CD1c-positive myeloid dendritic cell (primary cell): ENCODE measurements at regions not wholly inside any gene's neighbourhood (a gene's known extent, or its start where the extent isn't known, plus 50 kb on each side); places are given as distances from the start of the nearest gene placed in this dataset.

ENCODE experiments used
- DNase-seq: peaks from one replicate; pipeline ENCODE4 v3.0.0-alpha.2; 2016; ENCODE audit errors: extremely low spot score

- DNase-seq, result no peak
These were observed 291.0 kb upstream of the DOK6 start for GRCh38 chr18:69109686-69110085.

GRCh38 chr18:69120833-69121232 is 279.9 kb upstream of the DOK6 start:
- DNase-seq, result no peak

- peak; percentile 35 for DNase-seq
These were observed 277.3 kb upstream of the DOK6 start for GRCh38 chr18:69123421-69123820.

- no peak for DNase-seq
These were observed 272.7 kb upstream of the DOK6 start for GRCh38 chr18:69127873-69128500.

- DNase-seq, result no peak
These were observed 272.1 kb upstream of the DOK6 start for GRCh38 chr18:69128566-69128965.

- DNase-seq, result no peak
These were observed 271.7 kb upstream of the DOK6 start for GRCh38 chr18:69128978-69129377.

GRCh38 chr18:69138088-69138487 is 262.6 kb upstream of the DOK6 start:
- no peak for DNase-seq

- DNase-seq, result no peak
These were observed 257.6 kb upstream of the DOK6 start for GRCh38 chr18:69143084-69143483.

GRCh38 chr18:69152436-69152835 is 248.3 kb upstream of the DOK6 start:
- no peak for DNase-seq

- DNase-seq, result no peak
These were observed 242.8 kb upstream of the DOK6 start for GRCh38 chr18:69157906-69158305.

GRCh38 chr18:69158944-69159343 is 241.7 kb upstream of the DOK6 start:
- DNase-seq, result no peak

GRCh38 chr18:69161383-69162028 is 239.2 kb upstream of the DOK6 start:
- DNase-seq, result no peak

- DNase-seq, result no peak
These were observed 238.0 kb upstream of the DOK6 start for GRCh38 chr18:69162649-69163048.

GRCh38 chr18:69172046-69172445 is 228.6 kb upstream of the DOK6 start:
- no peak for DNase-seq

- DNase-seq, result no peak
These were observed 225.0 kb upstream of the DOK6 start for GRCh38 chr18:69175681-69176080.

GRCh38 chr18:69176741-69177140 is 223.9 kb upstream of the DOK6 start:
- no peak for DNase-seq

GRCh38 chr18:69177702-69178101 is 223.0 kb upstream of the DOK6 start:
- no peak for DNase-seq

- no peak for DNase-seq
These were observed 214.5 kb upstream of the DOK6 start for GRCh38 chr18:69186162-69186561.

GRCh38 chr18:69196336-69196735 is 204.4 kb upstream of the DOK6 start:
- no peak for DNase-seq

- DNase-seq, result no peak
These were observed 194.8 kb upstream of the DOK6 start for GRCh38 chr18:69205925-69206324.

- no peak for DNase-seq
These were observed 192.1 kb upstream of the DOK6 start for GRCh38 chr18:69208545-69208944.

GRCh38 chr18:69209761-69210160 is 190.9 kb upstream of the DOK6 start:
- DNase-seq, result no peak

- DNase-seq, result no peak
These were observed 186.8 kb upstream of the DOK6 start for GRCh38 chr18:69213842-69214241.

GRCh38 chr18:69215161-69215560 is 185.5 kb upstream of the DOK6 start:
- no peak for DNase-seq
